SU-DHL-6 (cell line): ENCODE measurements at regions not wholly inside any gene's neighbourhood (a gene's known extent, or its start where the extent isn't known, plus 50 kb on each side); places are given as distances from the start of the nearest gene placed in this dataset.
"Not testable (repeated sequence)": the region's sequence is repeated elsewhere in the genome, so short reads cannot be mapped to it uniquely, and the experiment has no call there.

Experiments
- EZH2phosphoT487 ChIP-seq: fragments of 200-600 bp; sonication (generic), shearing (Covaris generic); conservative IDR thresholded peaks from 2 replicates; pipeline ENCODE4 v1.6.1; 2018; ENCODE audit warnings: mild to moderate bottlenecking, antibody characterized with exemption, low read length, moderate library complexity, mixed read lengths
- TF ChIP-seq, protein P1 (sequence below): fragments of 200-600 bp; sonication (generic); IDR thresholded peaks from one replicate; pipeline ENCODE4 v1.5.1; 2017; ENCODE audit warnings: antibody characterized with exemption, mild to moderate bottlenecking, low read length, moderate library complexity; ENCODE audit not compliant: insufficient read depth, poor library complexity, severe bottlenecking

DNA sequence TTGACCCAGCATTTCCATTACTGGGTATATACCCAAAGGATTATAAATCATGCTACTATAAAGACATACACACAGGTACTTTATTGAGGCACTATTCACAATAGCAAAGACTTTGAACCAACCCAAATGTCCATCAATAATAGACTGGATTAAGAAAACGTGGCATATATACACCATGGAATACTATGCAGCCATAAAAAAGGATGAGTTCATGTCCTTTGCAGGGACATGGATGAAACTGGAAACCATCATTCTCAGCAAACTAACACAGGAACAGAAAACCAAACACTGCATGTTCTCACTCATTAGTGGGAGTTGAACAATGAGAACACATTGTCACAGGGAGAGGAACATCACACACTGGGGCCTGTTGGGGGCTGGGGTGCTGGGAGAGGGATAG is 283.0 kb upstream of the ARSJ start:
- TF ChIP-seq, protein P1, sequence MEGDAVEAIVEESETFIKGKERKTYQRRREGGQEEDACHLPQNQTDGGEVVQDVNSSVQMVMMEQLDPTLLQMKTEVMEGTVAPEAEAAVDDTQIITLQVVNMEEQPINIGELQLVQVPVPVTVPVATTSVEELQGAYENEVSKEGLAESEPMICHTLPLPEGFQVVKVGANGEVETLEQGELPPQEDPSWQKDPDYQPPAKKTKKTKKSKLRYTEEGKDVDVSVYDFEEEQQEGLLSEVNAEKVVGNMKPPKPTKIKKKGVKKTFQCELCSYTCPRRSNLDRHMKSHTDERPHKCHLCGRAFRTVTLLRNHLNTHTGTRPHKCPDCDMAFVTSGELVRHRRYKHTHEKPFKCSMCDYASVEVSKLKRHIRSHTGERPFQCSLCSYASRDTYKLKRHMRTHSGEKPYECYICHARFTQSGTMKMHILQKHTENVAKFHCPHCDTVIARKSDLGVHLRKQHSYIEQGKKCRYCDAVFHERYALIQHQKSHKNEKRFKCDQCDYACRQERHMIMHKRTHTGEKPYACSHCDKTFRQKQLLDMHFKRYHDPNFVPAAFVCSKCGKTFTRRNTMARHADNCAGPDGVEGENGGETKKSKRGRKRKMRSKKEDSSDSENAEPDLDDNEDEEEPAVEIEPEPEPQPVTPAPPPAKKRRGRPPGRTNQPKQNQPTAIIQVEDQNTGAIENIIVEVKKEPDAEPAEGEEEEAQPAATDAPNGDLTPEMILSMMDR = not testable (repeated sequence)
- not testable (repeated sequence) for TF ChIP-seq EZH2phosphoT487
